Embryonic facial prominence (tissue), 1 donor: ENCODE measurements at regions not wholly inside any gene's neighbourhood (a gene's known extent, or its start where the extent isn't known, plus 50 kb on each side); places are given as distances from the start of the nearest gene placed in this dataset.

Experiments
- DNase-seq: peaks from one replicate; pipeline ENCODE4 v3.0.0-alpha.2; 2016; ENCODE audit errors: extremely low spot score

GRCh38 chr2:129888461-129888860 is 91.0 kb upstream of the RAB6C start:
- DNase-seq, result no peak

DNA sequence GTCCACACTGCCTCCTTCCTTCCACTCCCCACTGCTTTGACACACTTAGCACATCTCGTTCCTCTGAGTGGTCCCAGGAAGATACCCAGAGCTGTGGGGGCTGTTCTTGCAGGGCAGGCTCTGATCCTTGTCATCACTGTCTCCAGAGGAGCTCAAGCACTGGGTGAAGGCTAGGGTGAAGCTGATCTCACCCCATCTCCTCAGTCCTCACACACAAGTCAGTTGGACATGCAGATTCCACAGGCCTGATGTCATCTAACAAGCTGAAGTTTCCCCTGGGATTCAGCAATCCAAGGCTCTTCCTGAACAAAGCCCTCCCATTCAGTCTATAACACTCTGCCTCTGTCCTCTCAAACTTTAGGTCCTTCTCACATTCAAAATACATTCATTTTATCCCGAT is 90.6 kb upstream of the RAB6C start:
- no peak for DNase-seq

DNA sequence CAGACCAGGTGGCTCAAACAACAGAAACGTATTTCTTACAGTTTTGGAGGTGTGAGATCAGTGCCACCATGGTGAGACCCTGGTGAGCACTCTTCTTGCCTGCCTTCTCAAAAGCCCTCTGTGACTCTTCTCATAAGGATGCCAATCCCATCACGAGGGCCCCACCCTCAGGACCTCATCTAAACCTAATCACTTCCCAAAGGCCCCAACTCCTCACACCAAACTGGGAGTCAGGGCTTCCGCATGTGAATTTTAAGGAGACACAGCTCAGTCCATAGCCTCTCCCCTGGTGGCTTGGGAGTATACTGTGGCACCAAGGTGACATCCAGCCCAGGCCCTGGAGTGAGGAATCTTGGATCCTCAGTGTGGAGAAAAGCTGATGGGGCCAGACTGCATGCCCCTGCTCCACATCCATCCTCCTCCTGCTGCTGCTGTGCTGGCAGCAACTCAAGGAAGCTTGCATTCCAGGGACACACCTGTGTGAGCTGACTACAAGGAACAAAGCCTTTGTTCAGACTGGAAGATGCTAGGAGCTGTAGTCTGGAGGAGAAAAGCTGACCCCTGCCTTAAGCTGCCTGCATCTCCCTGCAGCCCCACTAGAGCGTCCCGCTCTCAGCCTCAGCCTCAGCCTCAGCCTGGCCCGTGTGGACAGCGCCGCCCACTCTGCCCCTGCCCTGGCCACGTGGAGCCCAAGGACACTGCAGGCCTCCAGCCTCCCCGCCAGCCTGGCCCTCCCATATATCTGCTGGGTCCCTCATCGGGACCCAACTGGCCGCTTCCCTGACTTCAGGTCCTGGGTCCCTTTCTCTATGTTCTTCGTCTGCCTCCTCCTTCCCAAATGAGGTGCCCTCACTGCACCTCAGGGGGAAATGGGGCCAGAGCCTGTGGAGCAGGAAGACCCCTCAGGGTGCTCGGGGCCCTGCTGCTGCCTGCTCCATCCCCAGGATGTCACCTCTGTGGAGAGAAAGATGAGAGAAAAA is 87.8 kb upstream of the RAB6C start:
- DNase-seq, result no peak

DNA sequence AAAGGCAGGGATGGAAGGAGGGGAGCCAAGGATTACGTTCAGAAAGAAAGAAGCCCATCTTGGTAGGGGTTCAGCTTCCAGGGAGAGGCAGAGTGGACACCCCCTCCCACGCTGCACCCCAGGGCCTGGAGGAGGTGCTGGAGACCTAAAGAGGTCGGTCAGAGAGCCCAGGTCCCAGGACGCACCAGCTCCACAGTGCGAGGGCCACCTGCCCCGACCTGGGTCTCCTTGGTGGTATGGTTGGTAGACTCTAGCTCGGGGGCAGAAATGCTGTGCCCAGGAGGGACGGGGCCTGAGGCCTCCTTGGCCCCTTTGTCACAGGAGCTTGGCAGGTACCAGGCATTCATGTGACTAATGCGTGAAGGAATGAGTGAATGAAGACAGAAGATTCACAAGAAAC is 87.1 kb upstream of the RAB6C start:
- no peak for DNase-seq

DNA sequence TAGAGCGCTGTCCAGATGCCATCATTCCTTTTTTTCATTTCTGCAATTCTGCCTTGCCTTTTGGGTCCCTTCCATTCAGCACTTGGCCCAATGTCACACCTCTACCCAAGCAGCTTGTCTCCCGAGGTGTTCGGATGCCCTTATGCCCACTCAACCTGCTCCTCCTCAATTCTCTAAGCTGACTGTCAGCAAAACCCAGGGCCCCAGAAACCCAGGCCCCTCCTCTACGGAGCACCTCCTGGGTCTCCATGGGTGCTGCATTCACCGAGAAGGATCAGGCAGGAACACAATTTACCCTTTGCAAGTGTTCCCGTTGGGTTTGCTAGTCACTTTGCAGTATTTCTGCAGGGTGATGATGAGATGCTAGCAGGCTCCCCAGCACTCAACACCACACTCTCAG is 86.7 kb upstream of the RAB6C start:
- DNase-seq, result no peak

- no peak for DNase-seq
Measured at GRCh38 chr2:129893244-129893643, 86.2 kb upstream of the RAB6C start.

DNA sequence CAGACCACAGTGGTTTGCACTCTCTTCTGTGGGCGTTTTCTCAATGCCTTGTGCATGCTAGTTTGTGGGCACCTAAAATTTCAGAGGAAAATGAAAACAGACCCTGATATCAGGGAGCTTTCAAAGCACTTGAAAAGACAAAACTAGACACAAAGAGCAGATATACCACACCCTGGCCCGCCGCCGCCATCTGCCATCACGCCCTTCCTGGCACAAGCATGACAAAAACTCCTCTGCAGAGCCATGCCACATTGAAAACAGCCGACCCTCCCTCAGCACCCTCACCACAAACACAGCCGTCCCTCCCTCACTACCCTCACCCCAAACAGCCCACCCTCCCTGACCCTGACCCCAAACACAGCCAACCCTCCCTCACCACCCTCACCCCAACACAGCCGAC is 84.8 kb upstream of the RAB6C start:
- DNase-seq, result no peak

DNA sequence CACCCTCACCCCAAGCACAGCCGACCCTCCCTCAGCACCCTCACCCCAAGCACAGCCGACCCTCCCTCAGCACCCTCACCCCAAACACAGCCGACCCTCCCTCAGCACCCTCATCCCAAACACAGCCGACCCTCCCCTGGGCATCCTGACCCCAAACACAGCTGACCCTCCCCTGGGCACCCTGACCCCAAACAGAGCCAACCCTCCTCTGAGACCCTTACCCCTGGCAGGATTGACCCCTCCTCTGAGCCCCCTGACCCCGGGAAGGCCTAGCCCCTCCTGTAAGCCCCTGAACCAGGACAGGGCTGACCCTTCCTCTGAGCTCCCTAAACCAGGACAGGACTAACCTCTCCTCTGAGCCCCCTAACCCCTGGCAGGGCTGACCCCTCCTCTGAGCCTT is 84.4 kb upstream of the RAB6C start:
- no peak for DNase-seq

DNA sequence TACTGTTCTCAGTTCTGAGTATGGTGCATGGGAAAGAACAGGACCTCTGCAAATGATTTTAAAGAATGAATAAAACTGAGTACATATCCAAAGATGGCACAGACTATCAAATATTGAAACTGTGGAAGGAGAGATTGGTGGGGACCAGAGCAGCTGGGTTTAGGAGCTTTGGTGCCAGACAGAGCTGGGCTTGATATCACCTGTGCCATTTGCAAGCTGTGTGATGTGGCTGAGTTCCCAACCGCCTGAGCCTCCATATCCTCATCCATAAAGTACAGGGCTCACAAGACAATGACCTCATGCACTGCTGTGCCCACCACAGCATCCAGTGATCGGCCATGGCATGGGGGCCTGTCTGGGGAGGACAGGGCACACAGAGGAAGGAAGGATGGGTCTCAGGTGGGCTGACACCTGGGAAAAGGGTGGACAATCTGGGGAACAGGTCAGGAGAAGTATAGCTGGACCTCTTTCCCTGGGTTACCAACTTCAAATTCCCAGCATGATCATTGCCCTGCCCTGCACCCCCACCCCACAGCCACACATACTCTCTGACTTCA is 83.9 kb upstream of the RAB6C start:
- no peak for DNase-seq

DNA sequence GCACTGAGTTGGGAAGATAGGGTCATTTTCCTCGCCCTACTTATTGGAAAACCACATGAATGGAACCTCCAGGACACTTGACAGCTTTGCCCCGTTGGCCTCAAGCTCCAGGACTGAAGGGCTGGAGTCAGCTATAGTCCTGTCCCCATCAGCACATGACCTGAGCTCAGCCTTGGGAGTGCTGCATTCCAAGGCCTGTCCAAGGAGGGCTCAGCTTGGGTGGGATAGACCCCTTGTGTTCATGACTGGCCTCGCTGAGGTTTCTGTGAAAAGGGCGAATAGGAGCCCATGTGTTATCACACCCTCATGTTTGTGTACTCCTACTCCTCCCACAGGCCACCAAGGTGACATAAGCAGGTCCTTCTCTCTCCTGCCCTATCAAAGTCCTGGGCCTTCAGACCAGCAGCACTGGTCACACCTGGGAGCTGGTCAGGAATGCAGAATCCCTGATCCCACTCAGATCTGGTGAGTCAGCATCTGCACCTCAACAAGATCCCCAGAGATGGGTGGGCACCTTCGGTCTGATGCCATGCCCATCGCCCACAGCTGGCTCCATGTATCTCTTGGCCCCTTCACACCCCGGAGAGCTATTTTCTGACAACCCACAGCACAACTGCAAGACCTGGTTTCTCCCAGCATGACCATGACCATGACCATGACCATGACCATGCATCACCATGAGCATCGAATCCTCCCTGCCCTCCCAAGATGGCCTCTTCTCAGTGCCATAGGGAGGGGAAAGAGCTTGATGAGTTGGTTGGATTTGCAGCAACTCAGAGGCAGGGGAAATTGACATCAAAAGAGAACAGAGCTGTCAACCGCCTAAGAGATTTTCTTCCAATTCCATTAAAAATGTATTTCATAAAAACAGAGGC is 83.0 kb upstream of the RAB6C start:
- no peak for DNase-seq

DNA sequence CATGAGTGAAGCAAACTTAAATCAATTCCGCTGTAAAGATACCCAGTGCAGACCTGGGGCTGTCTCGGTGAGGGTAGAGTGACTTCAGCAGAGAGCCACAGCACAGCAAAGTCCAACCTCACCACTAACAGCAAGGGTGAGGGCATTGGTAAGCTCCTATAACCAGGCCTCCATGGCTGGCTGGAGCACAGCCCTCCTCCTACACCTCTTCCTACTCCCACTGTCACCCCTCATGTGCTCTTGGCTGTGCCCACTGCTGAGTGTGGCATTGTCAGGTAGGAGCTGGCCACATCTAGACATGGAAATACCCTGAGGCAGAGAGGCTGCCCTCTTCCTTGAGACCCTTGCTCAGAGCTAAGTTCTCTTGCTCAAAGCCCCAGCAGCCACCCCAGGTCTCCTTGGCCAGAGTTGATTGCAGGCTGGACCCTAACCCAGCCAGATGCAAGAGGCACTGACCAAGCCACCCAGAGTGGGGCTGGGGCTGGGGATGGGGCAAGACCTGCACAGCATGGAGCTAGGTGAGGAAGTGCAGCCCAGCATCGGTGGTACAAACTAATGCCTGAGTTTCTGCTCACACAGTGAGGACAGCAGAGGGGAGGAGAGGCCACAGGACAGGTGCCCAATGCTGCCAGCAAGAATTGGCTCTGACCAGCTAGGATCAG is 77.6 kb upstream of the RAB6C start:
- no peak for DNase-seq

DNA sequence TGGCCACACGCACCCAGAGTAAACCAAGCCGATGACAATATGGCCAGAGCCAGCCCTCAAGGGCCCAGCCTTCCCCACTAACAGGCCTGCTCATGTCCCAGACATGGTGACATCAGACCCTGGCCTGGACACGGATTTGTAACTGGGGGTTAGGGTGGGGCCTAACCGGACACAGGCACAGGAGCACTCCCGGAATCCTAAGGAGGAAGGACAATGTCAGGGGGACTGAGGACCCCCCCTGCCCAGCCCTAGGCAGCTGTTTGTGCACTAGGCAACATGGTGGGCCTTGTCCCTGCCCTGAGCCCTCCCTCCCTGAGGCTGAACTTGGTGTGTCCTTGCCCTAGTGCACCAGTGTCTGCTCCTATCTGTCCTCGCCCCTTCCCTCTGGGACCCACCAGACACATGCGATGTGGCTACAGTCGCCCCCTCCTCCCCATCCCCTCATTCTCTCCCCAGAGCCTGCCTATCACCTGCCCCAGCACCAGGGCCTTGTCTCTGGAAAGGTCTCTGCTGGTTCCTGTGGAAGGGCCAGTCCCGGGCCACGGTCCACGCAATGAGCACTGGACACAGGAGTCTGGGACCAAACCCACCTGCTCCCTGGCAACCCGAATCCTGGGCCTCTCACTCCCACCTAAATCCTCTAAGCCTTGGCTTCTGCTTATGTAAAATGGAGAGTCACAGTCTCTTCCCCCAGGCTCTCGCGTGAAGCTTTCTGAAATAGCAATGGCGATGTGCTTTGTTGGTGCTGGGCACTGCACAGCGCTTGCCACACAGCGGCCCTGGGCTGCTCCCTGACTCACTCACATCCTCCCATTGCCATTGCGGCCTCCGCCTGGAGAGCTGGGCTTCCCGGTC is 76.5 kb upstream of the RAB6C start:
- DNase-seq, result no peak

DNA sequence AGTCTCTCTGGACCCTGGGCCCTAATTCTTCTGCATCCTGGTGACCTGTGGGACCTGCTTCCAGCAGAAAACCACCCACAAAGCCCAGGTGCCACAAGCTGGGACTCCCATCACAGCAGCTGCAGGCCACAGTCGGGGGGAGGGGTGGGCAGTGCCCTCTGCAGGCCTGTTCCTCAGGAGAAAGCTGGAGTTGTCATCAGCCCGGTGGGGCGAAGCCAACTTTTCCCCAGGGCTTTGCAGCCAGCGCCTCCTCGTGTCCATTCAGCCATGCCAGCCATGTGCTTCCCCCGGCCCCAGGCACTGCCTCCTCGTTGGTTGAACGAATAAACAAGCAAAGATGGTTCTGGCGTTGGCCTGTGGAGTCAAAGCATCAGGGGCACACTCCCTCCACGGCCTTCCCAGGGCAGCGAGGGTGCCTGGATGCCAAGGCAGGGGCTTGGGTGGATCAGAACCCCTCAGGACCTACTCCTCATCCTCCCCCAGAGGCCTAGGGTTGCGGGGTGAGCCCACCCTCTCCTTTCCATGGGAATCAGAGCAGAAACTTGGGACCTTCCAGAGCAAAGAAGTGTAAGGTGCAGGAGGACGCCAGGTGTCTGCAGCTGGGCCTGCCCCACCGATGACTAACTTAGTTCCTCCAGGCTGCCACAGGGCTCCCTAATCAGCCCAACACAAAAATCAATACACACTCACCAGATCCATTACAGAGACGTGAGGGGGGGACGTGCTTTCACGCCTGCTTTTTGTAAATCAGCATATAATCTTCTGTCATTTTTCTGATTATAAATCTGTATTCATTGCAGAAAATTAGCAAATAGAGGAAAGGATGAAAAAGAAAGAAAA is 75.7 kb upstream of the RAB6C start:
- no peak for DNase-seq

GRCh38 chr2:129904532-129905446 is 74.7 kb upstream of the RAB6C start:
- no peak for DNase-seq

DNA sequence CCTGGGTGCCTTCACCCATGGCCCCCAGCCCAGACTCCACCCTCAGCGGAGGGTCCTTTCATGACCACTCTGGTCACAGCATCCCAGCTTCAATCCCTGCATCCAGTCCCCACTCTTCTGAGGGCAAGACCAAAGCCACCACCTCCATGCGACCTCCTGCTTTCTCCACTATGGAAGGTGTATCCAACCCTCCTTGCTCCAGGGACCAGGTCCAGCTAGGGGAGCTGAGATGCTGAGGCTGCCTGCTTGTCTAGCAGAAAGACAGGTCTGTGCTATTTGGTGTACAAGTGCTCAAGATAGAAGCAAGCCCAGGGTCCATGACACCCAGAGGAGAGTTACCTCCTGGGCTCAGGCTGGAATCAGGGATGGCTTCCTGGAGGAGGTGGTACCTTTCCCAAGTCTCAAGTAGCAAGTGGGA is 73.8 kb upstream of the RAB6C start:
- no peak for DNase-seq

GRCh38 chr2:129906139-129906860 is 73.2 kb upstream of the RAB6C start:
- DNase-seq, result no peak

DNA sequence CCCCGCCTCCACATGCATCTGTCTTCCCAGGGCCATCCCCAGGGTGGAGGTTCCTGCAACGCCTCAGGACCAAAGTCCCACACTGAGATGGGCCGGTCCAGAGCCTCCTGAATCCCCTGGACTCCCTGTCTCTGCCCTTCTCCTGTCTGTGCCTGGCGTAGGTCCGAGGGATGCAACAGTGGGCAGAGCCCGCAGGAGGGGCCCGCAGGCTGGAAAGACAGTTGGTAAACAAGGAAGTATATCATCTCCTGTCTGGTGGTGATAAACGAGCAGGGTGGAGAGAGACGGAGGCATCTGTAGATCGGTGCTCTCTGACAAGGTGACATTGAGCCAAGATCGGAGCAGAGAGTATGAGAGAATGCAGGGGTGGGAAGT is 72.6 kb upstream of the RAB6C start:
- no peak for DNase-seq

DNA sequence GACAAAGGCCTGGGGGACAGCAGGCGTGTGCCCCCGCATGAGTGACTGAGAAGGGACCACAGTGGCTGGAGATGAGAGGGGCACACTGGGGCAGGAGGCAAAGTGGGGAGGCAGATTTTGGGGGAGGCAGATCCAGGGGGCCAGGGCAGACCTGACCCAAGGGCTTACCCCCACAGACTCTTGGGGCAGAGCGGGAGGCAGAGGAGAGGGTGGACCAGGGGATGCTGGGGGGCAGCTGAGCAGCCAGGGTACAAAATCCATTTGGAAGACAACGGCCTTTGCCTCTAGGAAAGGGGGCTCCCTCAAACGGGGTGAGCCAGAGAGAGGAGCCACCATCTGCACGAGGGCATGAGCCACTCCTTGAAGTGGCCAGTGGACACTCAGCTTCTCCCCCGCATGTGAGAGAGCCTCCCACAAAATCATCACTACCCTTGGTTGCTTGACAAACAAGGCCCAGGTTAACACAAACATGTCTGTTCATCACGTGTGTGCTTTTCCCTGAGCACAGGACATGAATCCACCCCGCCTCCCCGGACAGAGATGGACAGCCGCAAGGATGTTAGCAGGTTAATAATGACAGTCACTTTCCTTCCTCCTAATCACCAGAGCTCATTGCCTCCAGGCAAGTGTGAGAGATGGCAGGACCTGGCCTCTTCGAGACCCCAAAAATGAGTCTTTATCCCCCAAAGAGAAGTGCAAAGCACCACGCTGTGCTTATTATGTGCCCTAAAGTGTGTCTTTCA is 72.0 kb upstream of the RAB6C start:
- DNase-seq, result no peak
